GM23248 (cell line): ENCODE measurements at regions not wholly inside any gene's neighbourhood (a gene's known extent, or its start where the extent isn't known, plus 50 kb on each side); places are given as distances from the start of the nearest gene placed in this dataset.

Experiments used
- EZH2 ChIP-seq: fragments of 200-600 bp; sonication (generic); IDR thresholded peaks from 2 replicates; pipeline ENCODE4 v1.6.1; 2018; ENCODE audit warnings: antibody characterized with exemption, mild to moderate bottlenecking; ENCODE audit not compliant: insufficient read depth, poor library complexity, severe bottlenecking
- EZH2phosphoT487 ChIP-seq: fragments of 200-600 bp; sonication (generic); IDR thresholded peaks from 2 replicates; pipeline ENCODE4 v1.6.1; 2018; ENCODE audit warnings: antibody characterized with exemption, moderate library complexity, mild to moderate bottlenecking, low read depth; ENCODE audit not compliant: insufficient read depth

- TF ChIP-seq EZH2 (no peak), EZH2phosphoT487 (no peak)
Measured at GRCh38 chr20:29741594-29741893, 1515.9 kb upstream of the DEFB115 start.
